MM.1S (cell line): ENCODE measurements at regions not wholly inside any gene's neighbourhood (a gene's known extent, or its start where the extent isn't known, plus 50 kb on each side); places are given as distances from the start of the nearest gene placed in this dataset.
"Not testable (repeated sequence)": the region's sequence is repeated elsewhere in the genome, so short reads cannot be mapped to it uniquely, and the experiment has no call there.

Experiments
- DNase-seq: peaks from one replicate; pipeline ENCODE4 v3.0.0-alpha.2; 2015
- H2AFZ ChIP-seq: fragments of 300-600 bp; sonication (generic); 2 replicates; pipeline ENCODE4 v1.6.0; 2016; ENCODE audit warnings: antibody characterized with exemption, low read length
- H3F3A ChIP-seq: fragments of 300-600 bp; sonication (generic); 2 replicates; pipeline ENCODE4 v1.6.1; 2016; ENCODE audit warnings: mild to moderate bottlenecking, antibody characterized with exemption, low read length, moderate library complexity, mixed read lengths; ENCODE audit not compliant: insufficient read depth
- H3K27ac ChIP-seq: fragments of 300-600 bp; sonication (generic); 2 replicates; pipeline ENCODE4 v1.5.1; 2016; ENCODE audit warnings: mild to moderate bottlenecking, low read length
- H3K27me3 ChIP-seq: fragments of 300-600 bp; sonication (generic); replicated peaks from 2 replicates; pipeline ENCODE4 v1.6.0; 2016; ENCODE audit warnings: low read length; ENCODE audit not compliant: insufficient read depth
- H3K36me3 ChIP-seq: fragments of 300-600 bp; sonication (generic); replicated peaks from 2 replicates; pipeline ENCODE4 v1.6.1; 2016; ENCODE audit warnings: mild to moderate bottlenecking, low read length, mixed read lengths; ENCODE audit not compliant: insufficient read depth
- H3K4me1 ChIP-seq: fragments of 300-600 bp; sonication (generic); 2 replicates; pipeline ENCODE4 v1.6.1; 2016; ENCODE audit warnings: low read length, mixed read lengths
- H3K4me2 ChIP-seq: fragments of 300-600 bp; sonication (generic); 2 replicates; pipeline ENCODE4 v1.6.0; 2016; ENCODE audit warnings: low read depth, low read length
- H3K4me3 ChIP-seq: fragments of 300-600 bp; sonication (generic); 2 replicates; pipeline ENCODE4 v1.5.1; 2016; ENCODE audit warnings: low read length, mixed read lengths
- H3K79me2 ChIP-seq: fragments of 300-600 bp; sonication (generic); 2 replicates; pipeline ENCODE4 v1.6.1; 2016; ENCODE audit warnings: mixed run types, low read length, mixed read lengths
- H3K9ac ChIP-seq: fragments of 300-600 bp; sonication (generic); 2 replicates; pipeline ENCODE4 v1.6.1; 2016; ENCODE audit warnings: low read length, mixed read lengths
- H3K9me2 ChIP-seq: fragments of 300-600 bp; sonication (generic); replicated peaks from 2 replicates; pipeline ENCODE4 v1.6.1; 2016; ENCODE audit warnings: mild to moderate bottlenecking, low read length, mixed read lengths; ENCODE audit not compliant: insufficient read depth
- H3K9me3 ChIP-seq: fragments of 300-600 bp; sonication (generic); replicated peaks from 2 replicates; pipeline ENCODE4 v1.6.1; 2016; ENCODE audit warnings: mild to moderate bottlenecking, low read length, mixed read lengths; ENCODE audit not compliant: insufficient read depth
- H4K20me1 ChIP-seq: fragments of 300-600 bp; sonication (generic); 2 replicates; pipeline ENCODE4 v1.6.1; 2016; ENCODE audit warnings: mild to moderate bottlenecking, low read length, moderate library complexity, mixed read lengths; ENCODE audit not compliant: insufficient read depth
- CTCF ChIP-seq: fragments of 300-600 bp; sonication (generic); IDR thresholded peaks from 2 replicates; pipeline ENCODE4 v1.5.1; 2016; ENCODE audit warnings: antibody characterized with exemption, low read length, mixed read lengths
- EZH2 ChIP-seq: fragments of 300-600 bp; sonication (generic); optimal IDR thresholded peaks from 2 replicates; pipeline ENCODE3; 2017; ENCODE audit warnings: low read depth, mild to moderate bottlenecking, antibody characterized with exemption, low read length, mixed read lengths
- EZH2phosphoT487 ChIP-seq: fragments of 300-600 bp; sonication (generic); IDR thresholded peaks from 2 replicates; pipeline ENCODE4 v1.6.1; 2018; ENCODE audit warnings: antibody characterized with exemption, low read length

DNA sequence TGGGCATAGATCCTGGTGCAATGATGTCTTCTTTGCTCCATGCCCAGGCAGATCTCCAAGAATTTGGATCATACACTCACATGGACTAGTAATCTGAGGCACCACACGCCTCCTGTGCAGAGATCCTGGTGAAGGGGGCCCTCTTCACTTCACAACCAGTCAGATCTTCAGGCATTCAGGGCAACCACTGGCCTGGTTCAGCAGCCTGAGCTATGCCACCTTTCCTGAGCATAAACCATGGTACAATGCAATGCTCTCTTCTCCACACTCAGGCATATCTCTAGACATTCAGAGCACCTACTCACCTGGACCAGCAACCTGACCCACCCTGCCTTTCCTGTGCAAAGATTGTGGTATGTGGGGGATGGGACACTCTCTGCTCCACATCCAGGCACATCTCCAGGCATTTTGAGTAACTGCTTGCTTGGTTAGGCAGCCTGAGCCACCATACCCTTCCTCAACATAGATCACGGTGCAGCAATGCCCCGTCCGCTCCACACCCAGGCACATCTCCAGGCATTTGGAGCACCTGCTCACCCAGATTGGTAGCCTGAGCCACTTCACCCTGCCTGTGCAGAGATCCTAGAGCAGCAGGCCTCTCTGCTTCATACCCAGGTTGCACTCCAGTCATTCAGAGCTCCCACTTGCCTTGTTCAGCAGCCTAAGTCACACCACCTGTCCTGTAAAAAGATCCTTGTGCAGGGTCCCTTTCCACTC lies 532.2 kb upstream of the STEAP1 start:
- no peak overlapping the region for H3K4me3 ChIP-seq

GRCh38 chr7:89623018-89623672 lies 531.1 kb upstream of the STEAP1 start:
- no peak overlapping the region for H3K4me3 ChIP-seq
- H3K36me3 ChIP-seq = no peaks in the 10 kb centered on the region
- H3K9me2 ChIP-seq = no peaks in the 10 kb centered on the region
- peak; percentile 87 for TF ChIP-seq CTCF
- no peak for TF ChIP-seq EZH2phosphoT487
- TF ChIP-seq EZH2 = no peak
- no peak overlapping the region for H3K9ac ChIP-seq
- no peak overlapping the region for H3K4me2 ChIP-seq
- no peaks in the 10 kb centered on the region for H3F3A ChIP-seq
- H3K79me2 ChIP-seq = no peaks in the 10 kb centered on the region
- H3K9me3 ChIP-seq = no peaks in the 10 kb centered on the region
- no peak overlapping the region for H2AFZ ChIP-seq
- H3K27me3 ChIP-seq = no peaks in the 10 kb centered on the region
- DNase-seq = peak; percentile 60
- no peak overlapping the region for H3K27ac ChIP-seq
- no peaks in the 10 kb centered on the region for H3K4me1 ChIP-seq
- no peaks in the 10 kb centered on the region for H4K20me1 ChIP-seq

More for the DNA sequence above, 532.2 kb upstream of the STEAP1 start:
- DNase-seq = no peak
- Histone ChIP-seq H3F3A (no peaks in the 10 kb centered on the region), H3K9me3 (no peaks in the 10 kb centered on the region), H3K9me2 (no peaks in the 10 kb centered on the region), H3K36me3 (no peaks in the 10 kb centered on the region), H3K4me2 (no peak overlapping the region), H3K79me2 (no peaks in the 10 kb centered on the region), H3K27ac (no peak overlapping the region), H3K9ac (no peak overlapping the region), H3K27me3 (no peaks in the 10 kb centered on the region), H3K4me1 (no peaks in the 10 kb centered on the region), H4K20me1 (no peaks in the 10 kb centered on the region), H2AFZ (no peak overlapping the region)
- TF ChIP-seq CTCF = no peak
- no peak for TF ChIP-seq EZH2phosphoT487
- TF ChIP-seq EZH2 = no peak

DNA sequence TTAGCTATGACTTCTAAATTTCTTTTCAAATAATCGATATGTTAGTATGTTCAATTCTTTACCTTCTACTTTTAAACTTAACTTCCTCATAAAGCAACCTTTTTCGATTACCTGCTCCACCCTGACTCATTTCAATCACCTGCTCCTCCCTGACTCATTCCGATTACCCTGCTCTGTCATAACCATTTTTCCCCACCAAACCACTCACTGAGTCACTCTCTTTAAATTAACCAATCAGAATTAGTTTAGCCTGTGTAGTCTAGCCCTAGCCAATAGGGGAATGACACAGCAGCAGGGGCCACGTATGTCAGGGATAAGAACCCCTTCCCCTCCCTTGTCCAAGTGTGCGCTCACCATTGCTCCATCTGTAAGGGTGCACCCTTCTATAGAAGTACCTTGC lies 530.1 kb upstream of the STEAP1 start:
- not testable (repeated sequence) for H2AFZ ChIP-seq, H3K4me3 ChIP-seq, H3K9me2 ChIP-seq, H4K20me1 ChIP-seq, H3K4me2 ChIP-seq, H3K9ac ChIP-seq, H3K36me3 ChIP-seq, H3K27ac ChIP-seq, H3K79me2 ChIP-seq, H3K4me1 ChIP-seq, H3K9me3 ChIP-seq, H3K27me3 ChIP-seq, DNase-seq, H3F3A ChIP-seq

GRCh38 chr7:89648509-89648908 lies 505.8 kb upstream of the STEAP1 start:
- Histone ChIP-seq H3K4me3 (no peak overlapping the region), H2AFZ (no peak overlapping the region), H3K9ac (no peak overlapping the region), H3K4me1 (no peaks in the 10 kb centered on the region), H3F3A (no peaks in the 10 kb centered on the region), H3K9me2 (no peaks in the 10 kb centered on the region), H3K9me3 (no peaks in the 10 kb centered on the region), H3K27ac (no peak overlapping the region), H4K20me1 (no peaks in the 10 kb centered on the region), H3K4me2 (no peak overlapping the region), H3K36me3 (no peaks in the 10 kb centered on the region), H3K27me3 (no peaks in the 10 kb centered on the region), H3K79me2 (no peaks in the 10 kb centered on the region)
- DNase-seq = no peak
- TF ChIP-seq EZH2 (no peak), EZH2phosphoT487 (no peak), CTCF (no peak)
